ENCODE measurements at regions not wholly inside any gene's neighbourhood (a gene's known extent, or its start where the extent isn't known, plus 50 kb on each side); places are given as distances from the start of the nearest gene placed in this dataset.

DNA sequence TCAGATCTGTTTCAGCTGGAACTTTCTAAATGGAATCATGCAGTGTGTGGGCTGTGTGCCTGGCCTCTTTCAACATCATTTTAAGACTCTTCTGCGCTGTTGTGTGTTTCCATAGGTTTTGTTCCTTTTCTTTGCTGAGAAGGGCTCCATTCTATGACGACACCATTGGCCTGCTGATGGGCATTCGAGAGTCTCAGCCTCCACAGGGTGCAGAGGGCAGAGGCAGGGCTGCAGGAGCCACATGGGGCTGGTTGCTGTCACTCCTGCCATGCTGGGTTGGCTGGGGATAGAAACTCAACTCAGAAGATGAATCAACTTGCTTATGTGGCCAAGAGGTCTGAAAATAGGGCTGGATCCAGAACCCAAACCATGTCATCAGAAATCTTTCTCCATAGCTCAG is 68.5 kb upstream of the SLCO4A1 start:
- no peak for DNase-seq
- Histone ChIP-seq H3K4me3 (ENCODE audit: low read depth, low read length) (no peak overlapping the region), H3K27me3 (no peaks in the 10 kb centered on the region), H3K36me3 (no peaks in the 10 kb centered on the region), H3K4me1 (no peaks in the 10 kb centered on the region), H3K9me3 (no peaks in the 10 kb centered on the region)
- TF ChIP-seq, protein P1, sequence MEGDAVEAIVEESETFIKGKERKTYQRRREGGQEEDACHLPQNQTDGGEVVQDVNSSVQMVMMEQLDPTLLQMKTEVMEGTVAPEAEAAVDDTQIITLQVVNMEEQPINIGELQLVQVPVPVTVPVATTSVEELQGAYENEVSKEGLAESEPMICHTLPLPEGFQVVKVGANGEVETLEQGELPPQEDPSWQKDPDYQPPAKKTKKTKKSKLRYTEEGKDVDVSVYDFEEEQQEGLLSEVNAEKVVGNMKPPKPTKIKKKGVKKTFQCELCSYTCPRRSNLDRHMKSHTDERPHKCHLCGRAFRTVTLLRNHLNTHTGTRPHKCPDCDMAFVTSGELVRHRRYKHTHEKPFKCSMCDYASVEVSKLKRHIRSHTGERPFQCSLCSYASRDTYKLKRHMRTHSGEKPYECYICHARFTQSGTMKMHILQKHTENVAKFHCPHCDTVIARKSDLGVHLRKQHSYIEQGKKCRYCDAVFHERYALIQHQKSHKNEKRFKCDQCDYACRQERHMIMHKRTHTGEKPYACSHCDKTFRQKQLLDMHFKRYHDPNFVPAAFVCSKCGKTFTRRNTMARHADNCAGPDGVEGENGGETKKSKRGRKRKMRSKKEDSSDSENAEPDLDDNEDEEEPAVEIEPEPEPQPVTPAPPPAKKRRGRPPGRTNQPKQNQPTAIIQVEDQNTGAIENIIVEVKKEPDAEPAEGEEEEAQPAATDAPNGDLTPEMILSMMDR (IDR thresholded peaks at IDR 0.05; ENCODE audit: low read depth, low read length), result no peak

DNA sequence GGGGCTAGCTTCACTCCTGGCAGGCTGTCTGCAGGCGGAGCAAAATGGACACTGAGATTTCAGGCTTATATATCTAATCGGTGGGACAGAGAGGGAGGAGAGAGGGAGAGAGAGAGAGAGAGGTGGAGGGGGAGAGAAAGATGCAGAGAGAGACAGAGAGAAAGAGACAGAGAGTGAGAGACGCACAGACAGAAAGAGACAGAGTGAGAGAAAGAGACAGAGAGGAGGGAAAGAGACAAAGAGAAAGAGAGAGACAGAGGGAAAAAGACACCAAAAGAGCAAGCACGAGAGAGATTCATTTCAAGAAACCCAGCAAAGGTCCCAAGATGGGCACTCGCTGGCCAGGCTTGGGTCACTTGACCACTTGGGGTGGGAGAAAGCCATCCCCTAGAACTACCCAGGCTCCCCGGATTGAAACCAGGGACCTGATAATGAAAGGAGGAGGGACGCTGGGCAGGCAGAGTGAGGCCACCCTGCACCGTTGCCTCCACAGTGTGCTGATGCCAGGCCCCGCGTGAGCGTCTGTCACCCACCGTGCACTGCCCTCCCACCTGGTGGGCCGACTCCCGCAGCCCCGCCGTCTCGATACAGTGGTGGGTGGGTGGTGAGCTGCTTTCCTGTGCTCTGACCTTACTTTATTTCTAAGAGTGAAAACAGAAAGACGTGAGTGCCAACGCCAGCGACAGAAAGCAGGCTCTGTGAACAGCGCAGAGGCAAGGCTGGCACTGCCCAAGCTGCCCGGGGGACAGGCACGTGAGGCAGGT is 67.9 kb upstream of the SLCO4A1 start:
- H3K36me3 ChIP-seq, result no peaks in the 10 kb centered on the region
- TF ChIP-seq, protein P1 (IDR thresholded peaks at IDR 0.05; ENCODE audit: low read depth, low read length), result no peak
- H3K9me3 ChIP-seq, result no peaks in the 10 kb centered on the region
- DNase-seq, result no peak
- no peak overlapping the region for H3K4me3 ChIP-seq (ENCODE audit: low read depth, low read length)
- no peaks in the 10 kb centered on the region for H3K27me3 ChIP-seq
- H3K4me1 ChIP-seq, result no peaks in the 10 kb centered on the region

DNA sequence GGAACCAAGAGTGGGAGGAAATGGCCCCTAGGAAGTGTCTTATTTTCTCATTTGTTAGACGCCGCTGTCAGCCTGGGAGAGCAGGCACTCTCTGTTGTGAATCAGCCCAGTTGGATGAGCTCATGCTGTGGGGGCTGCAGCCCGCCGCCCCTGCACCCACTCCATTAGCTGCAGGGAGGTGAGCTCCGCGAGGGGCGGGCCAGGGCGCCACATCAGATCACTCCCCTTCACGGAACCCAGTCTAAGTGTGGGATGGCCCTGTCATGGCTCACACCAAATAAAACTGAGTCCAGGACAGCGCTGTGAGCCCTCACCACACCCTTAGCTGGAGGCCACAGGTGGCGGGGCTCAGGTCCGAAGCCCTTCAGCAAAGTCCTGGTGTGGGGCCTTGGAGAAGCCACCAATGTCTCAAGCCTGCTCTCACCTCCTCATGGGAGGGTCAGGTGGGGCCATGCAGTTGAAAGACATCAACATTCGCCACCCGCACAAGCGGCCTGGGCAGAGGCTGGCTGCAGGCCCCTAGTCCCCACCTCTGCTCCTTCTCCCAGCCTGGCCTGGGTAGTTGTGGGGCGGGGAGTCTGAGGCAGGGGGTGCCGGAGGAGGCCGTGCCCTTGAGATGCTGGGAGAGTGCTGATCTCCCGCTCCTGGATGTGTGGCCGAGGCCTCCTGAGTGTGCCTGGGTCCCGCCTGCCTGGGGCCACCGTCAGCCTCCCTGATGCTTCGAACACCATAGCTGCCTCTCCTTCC is 66.2 kb upstream of the SLCO4A1 start:
- H3K27me3 ChIP-seq, result no peaks in the 10 kb centered on the region
- H3K36me3 ChIP-seq, result no peaks in the 10 kb centered on the region
- no peaks in the 10 kb centered on the region for H3K4me1 ChIP-seq
- no peak overlapping the region for H3K4me3 ChIP-seq (ENCODE audit: low read depth, low read length)
- TF ChIP-seq, protein P1 (IDR thresholded peaks at IDR 0.05; ENCODE audit: low read depth, low read length), result no peak
- no peaks in the 10 kb centered on the region for H3K9me3 ChIP-seq
- DNase-seq, result no peak

DNA sequence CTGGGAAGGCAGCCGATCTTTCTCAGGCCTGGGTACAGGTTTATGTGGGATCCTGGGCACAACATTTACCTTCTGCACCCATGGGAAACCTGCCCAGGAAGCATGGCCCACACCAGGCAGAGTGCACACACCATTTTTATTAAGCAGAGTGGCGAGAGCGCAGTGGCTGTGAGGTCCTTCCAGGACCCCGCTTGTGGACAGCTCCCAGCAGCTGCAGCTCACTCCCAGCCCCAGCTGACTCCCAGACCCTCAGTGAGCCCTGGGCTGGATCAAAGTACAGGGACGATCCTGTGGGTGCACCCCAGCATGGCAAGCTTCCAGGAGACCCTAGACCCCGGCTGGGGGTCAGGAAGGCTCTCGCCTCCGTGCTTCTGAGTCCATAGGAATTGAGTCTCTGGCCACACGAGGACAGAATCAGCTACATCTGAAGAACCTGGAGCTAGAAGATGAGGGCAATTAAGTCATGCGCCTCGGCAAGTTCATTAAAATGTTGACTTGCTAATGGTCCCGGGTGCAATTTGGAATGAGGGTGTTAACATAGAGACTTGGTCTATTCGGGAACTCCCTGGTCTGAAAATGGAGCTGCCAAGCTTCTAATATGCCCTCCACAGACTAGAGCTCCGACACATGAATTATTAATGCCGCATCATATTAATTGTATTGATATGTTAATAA is 65.4 kb upstream of the SLCO4A1 start:
- no peak for DNase-seq
- TF ChIP-seq, protein P1 (IDR thresholded peaks at IDR 0.05; ENCODE audit: low read depth, low read length), result no peak
- Histone ChIP-seq H3K4me1 (no peaks in the 10 kb centered on the region), H3K9me3 (no peaks in the 10 kb centered on the region), H3K4me3 (ENCODE audit: low read depth, low read length) (no peak overlapping the region), H3K36me3 (no peaks in the 10 kb centered on the region), H3K27me3 (no peaks in the 10 kb centered on the region)

DNA sequence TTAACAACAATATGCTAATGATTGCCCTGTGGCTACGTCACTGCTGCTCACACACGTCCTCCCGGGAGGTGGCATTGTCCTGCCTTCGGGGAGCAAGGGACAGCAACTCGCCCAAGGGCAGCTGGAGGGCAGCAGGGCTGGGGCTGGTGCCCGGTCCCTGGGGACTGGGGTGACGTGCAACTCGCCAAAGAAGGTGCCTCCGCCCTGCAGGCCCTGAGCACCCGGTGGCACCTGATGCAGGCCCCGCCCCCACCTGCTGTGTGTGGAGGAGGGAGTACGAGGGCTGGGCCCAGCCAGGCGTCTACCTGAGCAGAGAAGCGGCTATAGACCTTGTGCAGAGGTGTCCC is 64.8 kb upstream of the SLCO4A1 start:
- Histone ChIP-seq H3K4me3 (ENCODE audit: low read depth, low read length) (no peak overlapping the region), H3K36me3 (no peaks in the 10 kb centered on the region), H3K9me3 (no peaks in the 10 kb centered on the region), H3K4me1 (no peaks in the 10 kb centered on the region), H3K27me3 (no peaks in the 10 kb centered on the region)
- DNase-seq, result no peak
- TF ChIP-seq, protein P1 (IDR thresholded peaks at IDR 0.05; ENCODE audit: low read depth, low read length), result no peak

Data from BE2C (cell line).